GM19035 (cell line): ENCODE measurements at regions not wholly inside any gene's neighbourhood (a gene's known extent, or its start where the extent isn't known, plus 50 kb on each side); places are given as distances from the start of the nearest gene placed in this dataset.

Experiments
- ATAC-seq: cut with Tn5 transposase; IDR thresholded peaks from one replicate; pipeline ENCODE4 v1.9.1; 2021; ENCODE audit not compliant: unreplicated experiment

- ATAC-seq: no peak
These were observed 499.9 kb upstream of the ZFHX3 start for GRCh38 chr16:73547552-73548403.

DNA sequence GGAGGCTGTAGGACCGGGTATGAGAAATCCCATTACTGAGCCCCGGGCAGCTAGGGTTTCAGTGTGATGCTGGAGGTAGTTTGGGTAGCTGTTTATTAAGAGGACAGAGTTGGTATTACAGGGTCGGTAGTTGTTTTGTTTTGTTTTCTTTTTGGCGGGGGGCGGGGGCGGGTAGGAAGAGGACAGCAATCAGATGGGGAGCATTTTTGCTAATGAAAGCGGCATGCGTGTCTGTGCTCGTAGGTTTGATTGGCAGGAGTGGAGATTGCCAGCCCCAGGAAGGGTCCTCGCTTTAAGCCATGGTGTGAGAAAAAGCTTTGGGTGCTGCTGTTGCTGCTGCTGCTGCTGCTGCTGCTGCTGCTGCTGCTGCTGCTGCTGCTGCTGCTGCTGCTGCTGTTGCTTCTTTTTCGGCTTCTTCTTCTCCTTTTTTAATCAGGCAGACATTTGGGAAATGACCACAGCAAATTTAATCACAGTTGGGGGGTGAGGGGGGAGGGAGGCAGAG lies 498.5 kb upstream of the ZFHX3 start:
- no peak for ATAC-seq

- no peak for ATAC-seq
These were observed 497.8 kb upstream of the ZFHX3 start for GRCh38 chr16:73545755-73546154.

- ATAC-seq: no peak
These were observed 497.4 kb upstream of the ZFHX3 start for GRCh38 chr16:73545290-73545689.

DNA sequence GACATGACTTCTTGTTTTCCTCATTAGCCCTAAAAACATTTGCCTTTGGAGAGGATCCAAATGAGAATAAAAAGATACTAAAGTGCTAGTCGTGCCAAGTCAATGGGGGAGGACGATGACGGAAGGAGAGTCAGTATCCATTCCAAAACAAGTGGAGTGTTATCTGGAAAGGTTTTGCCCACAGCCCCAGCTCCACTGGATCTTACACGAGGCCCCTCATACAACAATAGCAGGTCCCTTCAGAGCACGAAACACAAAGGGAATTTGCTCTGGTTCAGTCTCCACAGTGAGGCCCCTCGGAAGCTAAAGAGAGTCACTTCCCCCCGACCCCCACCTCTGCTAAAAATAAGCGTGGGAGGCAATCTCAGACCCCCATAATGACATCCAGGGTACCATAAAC lies 496.9 kb upstream of the ZFHX3 start:
- ATAC-seq: no peak

GRCh38 chr16:73543970-73544599 lies 496.2 kb upstream of the ZFHX3 start:
- no peak for ATAC-seq

- no peak for ATAC-seq
These were observed 495.5 kb upstream of the ZFHX3 start for GRCh38 chr16:73543331-73543969.

DNA sequence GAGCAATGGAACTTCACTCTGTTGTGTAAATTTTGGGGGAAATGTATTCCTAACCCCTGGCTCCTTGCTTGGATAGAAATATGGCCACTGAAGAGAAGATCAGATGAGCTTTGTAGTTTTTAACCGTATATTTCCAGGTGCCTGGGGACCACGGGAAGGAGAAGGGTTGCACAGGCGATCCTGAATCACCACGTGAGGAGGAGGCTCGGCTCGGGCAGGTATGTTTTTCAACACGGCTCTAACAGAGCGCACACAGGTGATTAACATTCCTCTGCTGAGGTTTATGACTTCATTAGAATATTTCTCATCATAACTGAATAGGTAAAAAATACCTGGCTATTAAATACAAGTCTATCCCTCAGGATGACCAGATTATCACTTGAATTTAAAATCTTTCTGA lies 495.0 kb upstream of the ZFHX3 start:
- no peak for ATAC-seq

GRCh38 chr16:73537921-73538320 lies 490.0 kb upstream of the ZFHX3 start:
- no peak for ATAC-seq

DNA sequence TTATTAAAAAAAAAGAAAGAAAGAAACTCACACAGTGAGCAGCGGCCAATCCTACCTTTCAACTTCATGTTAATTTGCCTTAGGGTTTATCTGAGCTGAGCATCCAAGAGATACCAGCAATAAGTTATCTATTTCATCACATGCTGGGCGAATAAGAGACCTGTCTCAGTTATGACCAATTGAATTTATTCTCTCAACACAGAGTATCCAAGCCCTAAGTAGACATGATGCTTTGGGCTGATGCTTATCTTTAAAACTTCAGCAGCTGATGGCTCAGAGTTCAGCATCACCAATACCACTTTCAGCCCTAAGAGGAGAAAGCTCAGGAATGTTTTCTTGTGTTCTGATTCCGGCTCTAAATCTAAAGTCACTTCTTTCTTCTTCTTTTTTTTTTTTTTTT lies 489.0 kb upstream of the ZFHX3 start:
- ATAC-seq: no peak

GRCh38 chr16:73531021-73531420 lies 483.1 kb upstream of the ZFHX3 start:
- ATAC-seq: no peak

- ATAC-seq: no peak
These were observed 482.6 kb upstream of the ZFHX3 start for GRCh38 chr16:73530529-73530928.

- ATAC-seq: no peak
These were observed 481.5 kb upstream of the ZFHX3 start for GRCh38 chr16:73529303-73530012.

DNA sequence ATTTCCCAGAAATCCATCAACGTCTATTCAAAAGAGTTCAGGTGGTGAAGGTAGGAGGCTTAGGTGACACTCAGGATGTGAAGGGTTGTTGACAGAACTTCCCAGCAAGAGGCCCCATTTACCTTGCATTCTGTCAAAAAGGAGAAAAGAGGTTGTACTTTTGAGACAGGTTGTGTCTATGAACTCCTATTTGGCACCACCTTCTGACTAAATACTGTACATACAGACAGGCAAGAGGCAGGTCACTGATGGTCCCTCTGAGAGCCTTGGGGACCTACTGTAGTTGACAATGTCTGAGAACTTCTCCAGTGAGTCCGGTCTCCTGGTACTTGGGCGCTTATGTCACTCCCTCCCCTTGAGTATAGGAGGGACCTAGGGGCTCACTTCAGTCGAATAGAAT lies 479.3 kb upstream of the ZFHX3 start:
- ATAC-seq: no peak

- ATAC-seq: no peak
These were observed 478.3 kb upstream of the ZFHX3 start for GRCh38 chr16:73526011-73526804.

GRCh38 chr16:73523209-73523608 lies 475.3 kb upstream of the ZFHX3 start:
- ATAC-seq: no peak

DNA sequence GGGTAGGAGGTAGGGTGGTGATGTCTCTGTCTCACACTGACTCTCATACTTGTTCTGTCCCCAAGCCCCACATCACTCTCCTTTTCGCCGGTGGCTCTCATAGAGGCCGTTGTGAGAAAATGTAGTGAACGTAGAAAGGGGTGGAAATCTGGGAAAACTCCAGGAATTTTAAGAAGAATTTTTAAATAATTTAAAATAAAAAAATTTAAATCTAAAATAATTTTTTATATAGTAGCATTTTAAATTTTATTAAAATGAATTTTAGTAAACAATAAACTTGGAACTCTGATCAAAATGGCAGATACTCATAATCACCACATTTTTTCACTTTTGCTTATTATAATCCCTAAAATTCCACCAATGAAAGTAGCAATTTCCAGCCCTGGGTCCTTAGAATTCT lies 473.6 kb upstream of the ZFHX3 start:
- no peak for ATAC-seq

- no peak for ATAC-seq
These were observed 467.7 kb upstream of the ZFHX3 start for GRCh38 chr16:73515616-73516015.

DNA sequence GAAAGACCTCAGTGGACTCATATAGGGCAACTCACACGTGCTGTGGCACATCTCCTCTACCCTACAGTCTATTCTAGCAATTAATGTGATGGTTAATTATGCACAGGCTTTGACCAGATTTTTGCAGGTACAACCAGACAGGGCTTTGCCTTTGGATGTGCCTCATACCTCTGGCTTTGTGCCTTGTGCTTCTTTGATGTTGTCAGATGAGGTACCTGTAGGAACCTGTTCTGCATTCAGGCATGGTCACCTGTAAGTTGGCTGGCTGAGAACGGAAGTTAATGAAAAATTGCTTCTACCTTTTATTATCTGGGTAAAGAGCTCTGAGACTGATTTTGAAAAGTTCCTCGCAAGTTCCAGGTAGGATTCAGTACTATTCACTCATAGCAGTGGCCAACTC lies 462.9 kb upstream of the ZFHX3 start:
- no peak for ATAC-seq

DNA sequence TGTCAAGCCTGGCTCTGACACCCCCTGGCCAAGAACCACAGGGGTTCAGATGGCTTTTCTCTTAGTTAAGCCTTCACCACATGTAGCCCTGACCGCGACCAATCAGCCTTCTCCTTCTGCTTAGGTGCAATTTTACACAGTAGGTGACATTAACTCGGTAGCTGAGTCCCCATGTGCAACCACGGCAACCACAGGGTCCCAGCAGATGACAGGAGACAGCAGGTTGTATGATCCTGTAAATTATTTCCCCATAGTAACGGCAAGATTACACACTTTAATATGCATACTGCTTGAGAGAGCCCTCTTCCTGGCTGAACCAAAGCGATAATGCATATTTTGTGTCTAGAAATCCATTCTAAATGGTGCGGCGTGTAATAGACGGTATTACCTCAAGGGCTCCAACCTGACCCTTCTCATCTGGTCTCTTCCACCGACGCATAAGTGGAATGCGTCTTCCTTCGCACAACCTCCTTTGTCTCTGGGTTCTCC lies 458.7 kb upstream of the ZFHX3 start:
- ATAC-seq: no peak
